ENCODE measurements at regions not wholly inside any gene's neighbourhood (a gene's known extent, or its start where the extent isn't known, plus 50 kb on each side); places are given as distances from the start of the nearest gene placed in this dataset.

DNA sequence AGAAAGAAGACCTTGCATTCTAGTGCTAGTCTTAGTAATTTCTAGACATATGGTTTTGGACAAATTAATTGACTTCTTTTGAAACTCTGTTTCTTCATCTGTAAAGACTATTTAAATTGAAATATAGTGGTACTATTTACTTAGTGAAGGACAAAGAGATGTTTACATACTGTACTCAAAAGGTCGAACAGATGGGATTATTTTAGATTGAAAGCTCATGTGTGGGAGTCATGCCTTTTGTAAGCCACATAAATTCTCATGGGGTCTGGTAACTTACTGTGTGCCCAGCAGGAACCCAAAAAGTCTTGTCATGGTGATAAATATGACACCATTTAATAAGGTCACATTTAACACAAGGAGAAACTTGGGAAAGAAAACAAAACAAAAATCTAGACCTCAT is 368.2 kb upstream of the CITED2 start (continued):
- TF ChIP-seq NFIC (IDR thresholded peaks at IDR 0.05) (no peak), ZNF354B (CRISPR knock-in tag; IDR thresholded peaks at IDR 0.05) (no peak)
- TF ChIP-seq, protein P1, sequence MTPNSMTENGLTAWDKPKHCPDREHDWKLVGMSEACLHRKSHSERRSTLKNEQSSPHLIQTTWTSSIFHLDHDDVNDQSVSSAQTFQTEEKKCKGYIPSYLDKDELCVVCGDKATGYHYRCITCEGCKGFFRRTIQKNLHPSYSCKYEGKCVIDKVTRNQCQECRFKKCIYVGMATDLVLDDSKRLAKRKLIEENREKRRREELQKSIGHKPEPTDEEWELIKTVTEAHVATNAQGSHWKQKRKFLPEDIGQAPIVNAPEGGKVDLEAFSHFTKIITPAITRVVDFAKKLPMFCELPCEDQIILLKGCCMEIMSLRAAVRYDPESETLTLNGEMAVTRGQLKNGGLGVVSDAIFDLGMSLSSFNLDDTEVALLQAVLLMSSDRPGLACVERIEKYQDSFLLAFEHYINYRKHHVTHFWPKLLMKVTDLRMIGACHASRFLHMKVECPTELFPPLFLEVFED (CRISPR knock-in tag; conservative IDR thresholded peaks at IDR 0.05), result no peak
- TF ChIP-seq, protein P2, sequence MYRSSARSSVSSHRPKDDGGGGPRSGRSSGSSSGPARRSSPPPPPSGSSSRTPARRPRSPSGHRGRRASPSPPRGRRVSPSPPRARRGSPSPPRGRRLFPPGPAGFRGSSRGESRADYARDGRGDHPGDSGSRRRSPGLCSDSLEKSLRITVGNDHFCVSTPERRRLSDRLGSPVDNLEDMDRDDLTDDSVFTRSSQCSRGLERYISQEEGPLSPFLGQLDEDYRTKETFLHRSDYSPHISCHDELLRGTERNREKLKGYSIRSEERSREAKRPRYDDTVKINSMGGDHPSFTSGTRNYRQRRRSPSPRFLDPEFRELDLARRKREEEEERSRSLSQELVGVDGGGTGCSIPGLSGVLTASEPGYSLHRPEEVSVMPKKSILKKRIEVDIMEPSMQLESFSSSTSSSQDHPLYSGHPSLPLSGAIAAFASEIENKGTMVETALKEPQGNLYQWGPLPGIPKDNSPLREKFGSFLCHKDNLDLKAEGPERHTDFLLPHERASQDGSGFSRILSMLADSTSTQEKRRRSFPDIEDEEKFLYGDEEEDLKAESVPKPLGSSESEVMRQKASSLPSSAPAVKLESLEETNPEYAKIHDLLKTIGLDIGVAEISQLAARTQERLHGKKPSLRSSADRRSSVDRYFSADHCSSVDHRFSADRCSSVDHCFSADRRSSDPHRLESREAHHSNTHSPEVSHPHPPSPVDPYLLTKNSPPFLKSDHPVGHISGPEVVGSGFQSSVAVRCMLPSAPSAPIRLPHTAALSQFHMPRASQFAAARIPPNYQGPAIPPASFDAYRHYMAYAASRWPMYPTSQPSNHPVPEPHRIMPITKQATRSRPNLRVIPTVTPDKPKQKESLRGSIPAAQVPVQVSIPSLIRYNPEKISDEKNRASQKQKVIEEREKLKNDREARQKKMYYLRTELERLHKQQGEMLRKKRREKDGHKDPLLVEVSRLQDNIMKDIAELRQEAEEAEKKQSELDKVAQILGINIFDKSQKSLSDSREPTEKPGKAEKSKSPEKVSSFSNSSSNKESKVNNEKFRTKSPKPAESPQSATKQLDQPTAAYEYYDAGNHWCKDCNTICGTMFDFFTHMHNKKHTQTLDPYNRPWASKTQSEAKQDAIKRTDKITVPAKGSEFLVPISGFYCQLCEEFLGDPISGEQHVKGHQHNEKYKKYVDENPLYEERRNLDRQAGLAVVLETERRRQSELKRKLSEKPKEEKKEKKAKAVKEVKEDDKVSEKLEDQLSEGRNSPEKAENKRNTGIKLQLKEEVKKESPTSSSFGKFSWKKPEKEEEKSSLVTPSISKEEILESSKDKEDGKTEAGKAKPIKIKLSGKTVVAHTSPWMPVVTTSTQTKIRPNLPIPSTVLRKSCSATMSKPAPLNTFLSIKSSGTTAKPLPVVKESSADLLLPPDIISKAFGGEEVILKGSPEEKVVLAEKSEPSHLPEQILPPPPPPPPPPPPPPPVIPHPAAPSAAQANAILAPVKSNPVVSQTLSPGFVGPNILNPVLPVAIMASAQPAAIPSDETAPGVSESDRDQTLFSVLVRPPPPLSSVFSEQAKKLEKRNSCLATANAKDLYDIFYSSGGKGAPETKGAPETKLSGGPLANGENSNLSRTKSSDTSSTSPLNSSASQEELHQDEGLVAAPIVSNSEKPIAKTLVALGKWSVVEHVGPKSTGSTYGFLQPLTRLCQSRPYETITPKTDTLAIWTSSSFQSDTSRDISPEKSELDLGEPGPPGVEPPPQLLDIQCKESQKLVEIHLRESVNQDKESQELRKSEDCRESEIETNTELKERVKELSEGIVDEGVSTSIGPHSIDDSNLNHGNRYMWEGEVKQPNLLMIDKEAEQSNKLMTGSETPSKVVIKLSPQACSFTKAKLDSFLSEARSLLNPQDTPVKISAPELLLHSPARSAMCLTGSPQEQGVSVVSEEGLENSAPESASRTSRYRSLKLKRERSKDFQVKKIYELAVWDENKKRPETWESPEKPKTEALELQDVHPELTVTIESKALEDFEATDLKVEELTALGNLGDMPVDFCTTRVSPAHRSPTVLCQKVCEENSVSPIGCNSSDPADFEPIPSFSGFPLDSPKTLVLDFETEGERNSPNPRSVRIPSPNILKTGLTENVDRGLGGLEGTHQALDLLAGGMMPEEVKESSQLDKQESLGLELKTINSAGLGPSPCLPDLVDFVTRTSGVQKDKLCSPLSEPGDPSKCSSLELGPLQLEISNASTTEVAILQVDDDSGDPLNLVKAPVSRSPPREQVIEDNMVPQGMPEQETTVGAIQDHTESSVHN (IDR thresholded peaks at IDR 0.05; ENCODE audit: borderline replicate concordance in 1 of 2, low read depth in 1 of 2), result no peak

Data from K562 (cell line).